ENCODE measurements at regions not wholly inside any gene's neighbourhood (a gene's known extent, or its start where the extent isn't known, plus 50 kb on each side); places are given as distances from the start of the nearest gene placed in this dataset.

DNA sequence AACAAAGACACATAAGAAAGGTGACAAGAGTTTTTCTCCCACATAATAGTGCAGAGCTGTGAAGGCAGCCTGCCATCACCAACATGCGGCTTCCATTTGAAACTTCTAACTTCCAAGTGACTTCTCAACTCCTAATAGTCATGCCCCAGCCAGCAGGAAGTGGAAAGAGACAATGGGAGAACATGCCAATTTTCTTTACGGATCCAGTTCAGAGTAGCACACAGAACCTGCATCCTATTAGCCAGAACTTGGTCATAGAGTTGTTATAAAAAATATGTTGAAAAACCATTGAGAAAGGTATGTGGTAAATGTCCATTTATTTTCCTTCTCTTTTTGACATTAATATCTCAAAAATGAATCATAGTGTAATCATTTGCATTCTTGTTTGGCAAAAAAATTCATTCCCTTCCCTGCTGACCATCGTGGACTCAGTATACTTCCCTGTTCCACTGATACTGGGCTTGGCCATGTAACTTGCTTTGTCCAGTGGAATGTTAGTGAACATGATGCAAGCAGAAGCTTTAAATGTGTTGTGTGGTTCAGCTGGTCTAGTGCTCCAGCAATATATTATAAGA is 197.4 kb downstream of the SEC16B start:
- no peak for DNase-seq (ENCODE audit: extremely low spot score, unreplicated experiment)
- Mint-ChIP-seq H3K36me3 (ENCODE audit: unreplicated experiment) (no peaks in the 10 kb centered on the region), H3K27me3 (ENCODE audit: unreplicated experiment) (peaks cover 2% of the 10 kb centered on the region), H3K4me3 (ENCODE audit: unreplicated experiment) (no peak overlapping the region), H3K9me3 (ENCODE audit: unreplicated experiment) (no peaks in the 10 kb centered on the region), H3K4me1 (ENCODE audit: unreplicated experiment) (no peaks in the 10 kb centered on the region), H3K27ac (ENCODE audit: unreplicated experiment) (no peak overlapping the region)
- TF ChIP-seq, protein P1, sequence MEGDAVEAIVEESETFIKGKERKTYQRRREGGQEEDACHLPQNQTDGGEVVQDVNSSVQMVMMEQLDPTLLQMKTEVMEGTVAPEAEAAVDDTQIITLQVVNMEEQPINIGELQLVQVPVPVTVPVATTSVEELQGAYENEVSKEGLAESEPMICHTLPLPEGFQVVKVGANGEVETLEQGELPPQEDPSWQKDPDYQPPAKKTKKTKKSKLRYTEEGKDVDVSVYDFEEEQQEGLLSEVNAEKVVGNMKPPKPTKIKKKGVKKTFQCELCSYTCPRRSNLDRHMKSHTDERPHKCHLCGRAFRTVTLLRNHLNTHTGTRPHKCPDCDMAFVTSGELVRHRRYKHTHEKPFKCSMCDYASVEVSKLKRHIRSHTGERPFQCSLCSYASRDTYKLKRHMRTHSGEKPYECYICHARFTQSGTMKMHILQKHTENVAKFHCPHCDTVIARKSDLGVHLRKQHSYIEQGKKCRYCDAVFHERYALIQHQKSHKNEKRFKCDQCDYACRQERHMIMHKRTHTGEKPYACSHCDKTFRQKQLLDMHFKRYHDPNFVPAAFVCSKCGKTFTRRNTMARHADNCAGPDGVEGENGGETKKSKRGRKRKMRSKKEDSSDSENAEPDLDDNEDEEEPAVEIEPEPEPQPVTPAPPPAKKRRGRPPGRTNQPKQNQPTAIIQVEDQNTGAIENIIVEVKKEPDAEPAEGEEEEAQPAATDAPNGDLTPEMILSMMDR (IDR thresholded peaks at IDR 0.05) = no peak

DNA sequence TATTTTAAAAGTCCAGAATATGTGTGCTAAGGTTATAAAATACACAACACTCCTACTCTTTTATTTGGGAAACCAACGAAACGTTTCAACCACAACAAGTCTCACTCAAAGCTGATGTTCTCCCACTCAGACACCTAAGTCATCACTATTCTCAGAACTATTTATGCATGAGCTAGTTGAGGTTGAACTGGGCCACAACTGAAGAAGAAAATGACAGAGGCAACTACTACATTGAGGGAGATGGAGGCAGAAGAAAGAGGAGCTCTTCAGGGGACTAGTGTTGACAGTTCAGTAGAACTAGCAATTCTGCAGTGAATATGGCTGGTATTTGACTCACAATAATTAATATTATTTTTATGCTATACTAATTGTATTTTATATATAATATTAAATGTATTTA is 198.2 kb downstream of the SEC16B start:
- no peaks in the 10 kb centered on the region for H3K36me3 Mint-ChIP-seq (ENCODE audit: unreplicated experiment)
- no peak overlapping the region for H3K27ac Mint-ChIP-seq (ENCODE audit: unreplicated experiment)
- H3K9me3 Mint-ChIP-seq (ENCODE audit: unreplicated experiment) = no peaks in the 10 kb centered on the region
- peaks cover 2% of the 10 kb centered on the region for H3K27me3 Mint-ChIP-seq (ENCODE audit: unreplicated experiment)
- DNase-seq (ENCODE audit: extremely low spot score, unreplicated experiment) = no peak
- TF ChIP-seq, protein P1 (IDR thresholded peaks at IDR 0.05) = no peak
- no peak overlapping the region for H3K4me3 Mint-ChIP-seq (ENCODE audit: unreplicated experiment)
- H3K4me1 Mint-ChIP-seq (ENCODE audit: unreplicated experiment) = no peaks in the 10 kb centered on the region

DNA sequence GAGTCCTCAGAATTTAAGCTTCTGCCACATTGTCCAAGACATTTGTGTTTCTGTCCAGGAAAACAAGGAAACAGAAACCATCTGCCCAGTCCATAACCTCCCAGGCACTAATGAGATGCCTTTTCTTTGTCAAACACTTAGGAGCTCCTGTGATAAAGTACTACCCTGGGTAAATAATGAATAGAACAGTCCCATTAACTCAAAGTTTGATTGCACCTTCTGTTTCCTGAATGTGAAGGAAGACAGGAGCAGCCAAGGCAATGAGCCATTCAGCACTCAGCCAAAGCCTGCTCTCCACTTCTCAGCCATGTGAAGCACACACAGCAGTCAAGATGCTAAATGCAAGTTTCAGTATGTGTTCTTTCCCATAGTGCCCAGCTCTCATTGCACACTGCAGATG is 199.8 kb downstream of the SEC16B start:
- no peak for DNase-seq (ENCODE audit: extremely low spot score, unreplicated experiment)
- Mint-ChIP-seq H3K27ac (ENCODE audit: unreplicated experiment) (no peak overlapping the region), H3K27me3 (ENCODE audit: unreplicated experiment) (peaks cover 2% of the 10 kb centered on the region), H3K9me3 (ENCODE audit: unreplicated experiment) (peaks cover 4% of the 10 kb centered on the region), H3K4me1 (ENCODE audit: unreplicated experiment) (no peaks in the 10 kb centered on the region), H3K36me3 (ENCODE audit: unreplicated experiment) (no peaks in the 10 kb centered on the region), H3K4me3 (ENCODE audit: unreplicated experiment) (no peak overlapping the region)
- TF ChIP-seq, protein P1 (IDR thresholded peaks at IDR 0.05) = no peak

DNA sequence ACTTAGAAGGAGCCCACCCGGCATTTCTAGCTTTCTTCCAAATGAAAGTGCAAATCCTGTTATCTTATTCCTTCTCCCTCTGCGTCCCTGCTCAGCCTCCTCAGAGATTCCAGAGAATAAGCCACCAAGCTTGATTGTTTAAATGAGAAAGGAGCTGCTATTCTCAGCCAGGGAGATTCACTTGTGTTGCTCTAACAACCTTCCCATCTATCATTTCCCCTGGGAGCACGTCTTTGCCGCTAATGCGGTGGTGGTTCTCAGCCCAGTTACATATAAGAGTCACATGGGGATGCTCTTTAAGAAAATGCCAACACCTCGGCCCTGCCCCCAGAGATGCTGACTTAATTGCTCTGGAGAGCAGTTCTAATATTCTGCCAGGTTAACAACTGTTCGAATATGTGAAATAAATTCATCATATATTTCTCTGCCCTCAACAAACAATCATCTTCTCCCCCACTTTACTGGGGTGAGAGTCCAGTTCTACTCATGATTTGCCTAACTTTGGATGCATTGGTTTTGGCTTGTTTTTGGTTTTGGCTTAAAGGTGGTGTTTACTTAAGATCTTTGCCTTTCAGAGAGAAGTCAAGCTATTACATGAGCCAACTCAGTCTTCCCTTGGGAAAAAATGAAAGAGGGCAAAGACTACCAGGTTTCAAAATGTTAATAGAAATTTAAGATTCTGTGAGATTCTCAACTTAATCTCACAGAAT is 213.9 kb downstream of the SEC16B start:
- H3K4me3 Mint-ChIP-seq (ENCODE audit: unreplicated experiment) = no peak overlapping the region
- H3K27me3 Mint-ChIP-seq (ENCODE audit: unreplicated experiment) = no peaks in the 10 kb centered on the region
- no peaks in the 10 kb centered on the region for H3K36me3 Mint-ChIP-seq (ENCODE audit: unreplicated experiment)

DNA sequence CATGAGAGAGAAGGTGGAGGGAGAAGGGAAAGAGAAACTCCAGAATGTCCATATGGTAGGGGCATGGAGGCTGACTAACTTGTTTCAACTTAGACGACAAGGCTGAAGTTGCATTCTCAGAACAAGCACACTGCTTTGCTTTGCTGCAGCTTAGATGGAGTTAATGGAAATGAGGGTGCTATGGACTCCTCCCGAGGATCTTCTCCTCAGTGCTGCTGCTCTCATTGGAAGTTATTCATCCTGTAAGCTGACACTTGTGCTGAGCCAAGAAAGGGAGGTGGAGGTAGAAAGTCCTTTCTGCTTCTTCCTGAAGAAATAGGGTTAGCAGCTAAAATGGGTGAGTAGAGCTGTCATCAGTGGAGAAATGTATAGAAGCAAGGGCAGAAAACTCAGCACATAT is 215.3 kb downstream of the SEC16B start:
- no peak overlapping the region for H3K4me3 Mint-ChIP-seq (ENCODE audit: unreplicated experiment)
- H3K4me1 Mint-ChIP-seq (ENCODE audit: unreplicated experiment) = no peaks in the 10 kb centered on the region
- H3K36me3 Mint-ChIP-seq (ENCODE audit: unreplicated experiment) = no peaks in the 10 kb centered on the region
- no peak for DNase-seq (ENCODE audit: extremely low spot score, unreplicated experiment)
- TF ChIP-seq, protein P1 (IDR thresholded peaks at IDR 0.05) = no peak
- H3K27me3 Mint-ChIP-seq (ENCODE audit: unreplicated experiment) = no peaks in the 10 kb centered on the region
- no peak overlapping the region for H3K27ac Mint-ChIP-seq (ENCODE audit: unreplicated experiment)
- H3K9me3 Mint-ChIP-seq (ENCODE audit: unreplicated experiment) = no peaks in the 10 kb centered on the region

More for the DNA sequence above, 213.9 kb downstream of the SEC16B start:
- Mint-ChIP-seq H3K9me3 (ENCODE audit: unreplicated experiment) (no peaks in the 10 kb centered on the region), H3K4me1 (ENCODE audit: unreplicated experiment) (no peaks in the 10 kb centered on the region), H3K27ac (ENCODE audit: unreplicated experiment) (no peak overlapping the region)
- TF ChIP-seq, protein P1 (IDR thresholded peaks at IDR 0.05) = no peak
- no peak for DNase-seq (ENCODE audit: extremely low spot score, unreplicated experiment)

Measured in osteocyte (in vitro differentiated cells).